HG03342 (cell line): ENCODE measurements at regions not wholly inside any gene's neighbourhood (a gene's known extent, or its start where the extent isn't known, plus 50 kb on each side); places are given as distances from the start of the nearest gene placed in this dataset.
"Not testable (repeated sequence)": the region's sequence is repeated elsewhere in the genome, so short reads cannot be mapped to it uniquely, and the experiment has no call there.

Experiments
- ATAC-seq: cut with Tn5 transposase; IDR thresholded peaks from one replicate; pipeline ENCODE4 v1.9.1; 2021; ENCODE audit warnings: mild to moderate bottlenecking, moderate library complexity; ENCODE audit not compliant: unreplicated experiment

GRCh38 chr10:123375097-123375496 lies 220.9 kb downstream of the BUB3 start:
- no peak for ATAC-seq

GRCh38 chr10:123375738-123376137 lies 221.5 kb downstream of the BUB3 start:
- no peak for ATAC-seq

- ATAC-seq: no peak
These were observed 223.7 kb downstream of the BUB3 start for GRCh38 chr10:123377883-123378282.

DNA sequence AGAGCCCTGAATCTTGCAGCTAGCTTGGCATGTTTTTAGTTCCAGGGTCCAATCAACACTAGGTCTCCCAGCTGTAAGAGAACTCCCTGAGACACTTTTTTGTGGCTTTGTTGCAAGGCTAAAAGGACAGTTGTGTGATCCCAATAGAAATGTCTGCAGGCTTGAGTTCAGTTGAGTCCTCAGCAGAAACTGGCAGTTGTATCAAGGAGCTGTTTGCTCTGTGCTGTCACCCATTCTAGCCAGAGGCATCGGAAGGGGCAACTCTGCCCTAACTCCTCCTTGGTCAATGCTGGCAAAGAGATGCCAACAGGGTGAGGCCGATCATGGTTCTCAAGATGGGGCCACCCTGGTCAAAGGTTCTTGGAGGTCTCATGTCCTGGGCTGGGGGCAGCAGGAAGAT lies 224.1 kb downstream of the BUB3 start:
- no peak for ATAC-seq

DNA sequence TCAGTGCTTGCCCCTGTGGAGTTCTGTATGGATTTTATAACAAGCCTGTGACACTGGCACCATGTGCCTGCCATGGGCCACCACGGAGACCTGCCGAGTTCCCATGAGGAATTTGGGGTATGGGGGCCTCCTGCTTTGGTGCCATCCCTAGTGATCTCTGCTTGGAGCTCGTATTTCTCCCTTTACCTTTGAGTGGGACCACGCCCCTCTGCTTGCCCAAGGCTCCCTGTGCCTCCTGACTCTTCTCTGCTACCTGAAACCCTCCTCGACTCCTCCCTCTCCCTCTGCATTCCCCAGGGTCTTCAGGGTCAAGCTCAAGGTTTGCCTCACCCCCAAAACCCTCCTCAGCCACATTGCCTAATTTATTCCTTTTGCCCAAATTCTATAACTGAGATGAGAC lies 225.0 kb downstream of the BUB3 start:
- ATAC-seq: no peak

GRCh38 chr10:123380491-123381085 lies 226.4 kb downstream of the BUB3 start:
- no peak for ATAC-seq

DNA sequence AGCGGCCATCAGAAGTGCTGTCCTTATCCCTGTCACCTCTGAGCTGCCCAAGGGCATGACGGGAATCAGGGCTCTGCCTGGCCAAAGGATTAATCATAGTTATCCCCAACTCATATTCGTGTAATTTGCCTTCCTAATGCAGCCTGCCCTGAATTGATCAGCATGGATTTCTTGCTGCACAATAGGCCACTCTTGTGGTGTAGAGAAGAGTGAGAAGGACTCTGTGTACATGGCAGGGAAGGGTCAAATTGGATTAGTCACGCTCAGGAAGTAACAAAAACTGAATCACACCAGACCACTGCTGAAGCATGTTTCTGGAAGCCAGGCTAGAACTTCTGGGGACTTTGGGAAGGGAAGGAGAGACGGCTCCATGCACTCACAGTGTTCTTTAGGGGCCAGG lies 227.0 kb downstream of the BUB3 start:
- no peak for ATAC-seq

- no peak for ATAC-seq
These were observed 228.3 kb downstream of the BUB3 start for GRCh38 chr10:123382491-123382890.

- ATAC-seq: no peak
These were observed 231.4 kb downstream of the BUB3 start for GRCh38 chr10:123385508-123386080.

GRCh38 chr10:123389520-123389919 lies 235.3 kb downstream of the BUB3 start:
- ATAC-seq: no peak

DNA sequence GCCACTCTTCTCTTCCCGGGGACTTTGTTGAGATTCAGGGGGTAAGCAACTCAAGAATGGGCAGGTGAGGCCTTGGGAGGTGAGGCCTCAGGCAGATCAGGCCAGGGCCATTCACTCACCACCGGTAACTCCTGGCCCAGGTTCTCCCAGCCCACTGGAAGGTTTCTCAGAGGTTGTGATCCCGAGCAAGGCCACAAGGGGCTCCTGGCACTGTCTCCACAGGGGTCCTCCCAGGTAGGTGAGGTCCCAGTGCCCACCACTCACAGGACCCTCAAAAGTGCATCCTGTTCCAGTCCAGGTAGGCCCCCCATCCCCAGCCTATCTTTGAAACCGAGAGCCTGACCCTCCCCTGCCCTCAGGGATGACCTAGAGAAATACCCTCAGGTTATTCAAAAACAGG lies 236.1 kb downstream of the BUB3 start:
- no peak for ATAC-seq

DNA sequence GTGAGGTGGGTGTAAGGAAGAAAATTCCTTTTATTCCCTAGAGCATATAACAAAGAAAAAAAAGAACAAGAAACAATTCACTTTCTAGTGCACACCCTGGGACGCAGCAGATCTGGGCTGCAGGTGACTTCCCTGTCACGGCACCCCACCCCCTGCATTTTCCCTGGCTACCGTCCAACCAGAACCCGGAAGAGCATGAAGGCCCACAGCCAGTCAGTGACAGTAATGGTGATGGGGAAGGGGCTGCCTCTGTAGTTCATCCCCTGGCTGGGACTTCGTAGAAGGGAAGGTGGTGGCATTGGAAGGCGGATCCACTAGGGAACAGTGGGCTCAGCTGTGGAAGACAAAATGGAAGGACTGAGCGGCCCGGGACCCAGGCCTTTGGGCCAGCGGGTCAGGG lies 236.7 kb downstream of the BUB3 start:
- no peak for ATAC-seq

GRCh38 chr10:123391275-123392028 lies 237.2 kb downstream of the BUB3 start:
- ATAC-seq: peak; percentile 37

- ATAC-seq: peak; percentile 90
These were observed 238.2 kb downstream of the BUB3 start for GRCh38 chr10:123392182-123392963.

DNA sequence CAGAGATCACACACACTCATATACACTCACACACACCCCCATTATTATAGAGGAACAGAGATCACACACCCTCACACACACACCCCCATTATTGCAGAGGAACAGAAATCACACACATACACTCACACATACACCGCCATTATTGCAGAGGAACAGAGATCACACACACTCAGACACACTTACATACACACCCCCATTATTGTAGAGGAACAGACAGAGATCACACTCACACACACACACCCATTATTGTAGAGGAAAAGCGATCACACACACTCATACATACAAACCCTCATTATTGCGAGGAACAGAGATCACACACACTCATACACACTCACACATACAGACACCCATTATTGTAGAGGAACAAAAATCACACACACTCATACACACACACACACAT lies 239.0 kb downstream of the BUB3 start:
- no peak for ATAC-seq

- ATAC-seq: no peak
These were observed 240.2 kb downstream of the BUB3 start for GRCh38 chr10:123394382-123394781.

GRCh38 chr10:123395234-123395633 lies 241.0 kb downstream of the BUB3 start:
- ATAC-seq: not testable (repeated sequence)

GRCh38 chr10:123395906-123396305 lies 241.7 kb downstream of the BUB3 start:
- no peak for ATAC-seq

DNA sequence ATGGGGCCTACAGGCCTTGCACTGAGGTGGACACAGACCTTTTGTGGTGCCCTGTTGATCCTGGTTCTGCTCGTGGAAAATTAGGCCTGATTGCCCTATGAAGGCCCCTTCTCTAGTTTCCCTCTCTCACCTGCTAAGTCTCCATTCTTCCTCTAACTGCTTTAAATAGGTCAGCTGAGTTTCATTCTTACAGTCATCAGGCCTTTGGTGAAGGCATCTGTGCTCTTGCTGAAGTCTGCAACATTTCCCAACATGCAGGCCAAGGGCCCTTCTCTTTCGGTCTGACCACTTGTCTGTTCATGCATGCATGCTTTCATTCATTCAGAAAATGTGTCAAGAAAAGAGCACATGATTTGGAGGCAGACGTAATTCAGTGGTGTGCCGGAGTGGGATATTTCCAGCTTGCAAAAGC lies 244.0 kb downstream of the BUB3 start:
- peak; percentile 70 for ATAC-seq

DNA sequence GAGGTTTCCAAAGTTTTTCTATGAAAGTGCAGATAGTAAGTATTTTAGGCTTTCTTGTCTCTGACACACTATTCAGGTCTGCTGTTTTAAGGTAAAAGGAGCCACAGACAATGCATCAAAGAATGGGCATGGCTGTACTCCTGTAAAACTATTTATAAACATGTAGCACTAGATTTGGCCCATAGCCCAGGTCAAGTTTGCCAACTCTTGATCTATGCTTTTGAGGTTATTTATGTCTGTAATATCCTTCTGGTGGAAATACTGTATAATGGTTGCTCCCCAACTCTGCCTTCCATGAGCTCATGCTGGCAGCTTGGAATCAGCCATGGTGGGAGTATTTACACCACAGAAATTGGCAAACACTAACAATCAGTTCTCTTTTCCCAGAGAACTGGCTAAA lies 244.6 kb downstream of the BUB3 start:
- ATAC-seq: no peak

DNA sequence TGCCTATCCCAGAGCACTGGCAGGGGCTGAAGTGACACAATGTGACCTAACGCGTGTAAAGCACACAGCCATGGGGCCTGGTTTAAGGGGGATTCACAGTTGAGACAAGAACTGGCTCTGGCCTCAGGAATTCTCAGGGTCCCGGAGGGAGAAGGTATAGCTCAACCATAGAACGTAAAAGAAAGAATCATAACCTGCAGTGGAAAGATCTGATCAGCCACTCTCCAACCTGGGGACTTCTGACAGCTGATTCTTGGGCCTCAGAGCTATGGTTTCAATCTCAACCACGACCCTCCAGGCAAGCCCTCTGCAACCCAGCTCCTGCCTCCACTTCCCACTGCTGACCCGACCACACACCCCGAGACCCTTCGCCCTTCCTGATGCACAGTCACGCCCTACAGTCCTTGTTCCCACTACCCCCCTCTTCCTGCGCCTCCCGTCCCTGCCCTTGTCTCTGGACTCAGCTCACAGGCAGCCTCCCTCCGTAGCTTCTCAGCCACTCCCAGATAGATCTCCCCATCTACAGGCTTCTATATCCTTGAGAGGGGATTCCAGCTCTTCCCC lies 245.2 kb downstream of the BUB3 start:
- no peak for ATAC-seq
